ENCODE measurements at regions not wholly inside any gene's neighbourhood (a gene's known extent, or its start where the extent isn't known, plus 50 kb on each side); places are given as distances from the start of the nearest gene placed in this dataset.
"Not testable (repeated sequence)": the region's sequence is repeated elsewhere in the genome, so short reads cannot be mapped to it uniquely, and the experiment has no call there.

DNA sequence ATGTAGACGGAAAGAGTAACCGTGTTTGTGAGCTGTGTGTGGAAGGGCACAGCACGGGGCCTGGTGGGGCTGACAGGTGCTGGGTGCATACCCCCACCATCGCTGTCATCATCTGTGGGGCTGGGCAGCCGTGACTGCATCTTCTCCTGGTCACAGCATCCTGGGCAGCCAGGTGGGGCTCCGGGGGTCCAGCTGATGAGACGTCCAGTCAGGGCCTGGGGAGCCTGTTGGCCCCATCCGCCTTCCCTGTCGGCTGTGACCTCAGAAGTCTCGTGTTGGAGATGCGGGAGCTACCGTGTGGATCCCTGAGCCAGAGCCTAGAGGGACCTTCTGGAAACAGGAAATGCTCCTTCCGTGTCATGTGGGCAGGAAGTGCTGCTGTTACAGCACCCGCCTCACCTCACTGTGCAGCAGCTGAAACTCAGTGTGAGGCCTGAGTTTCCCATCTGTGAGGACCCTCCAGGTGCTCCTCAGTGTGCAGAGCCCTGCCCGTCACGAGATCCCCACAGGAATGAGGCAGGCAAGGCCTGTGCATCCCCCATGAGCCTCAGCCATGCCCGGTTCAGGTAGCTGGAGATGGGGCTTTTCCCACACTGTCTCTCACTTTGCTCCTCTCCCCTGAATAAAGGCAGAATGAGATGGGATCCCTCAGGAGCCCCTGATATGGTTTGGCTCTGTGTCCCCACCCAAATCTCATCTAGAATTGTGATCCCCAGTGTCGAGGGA is 108.7 kb downstream of the ERMARD start:
- no peak for DNase-seq (ENCODE audit: low read depth)

DNA sequence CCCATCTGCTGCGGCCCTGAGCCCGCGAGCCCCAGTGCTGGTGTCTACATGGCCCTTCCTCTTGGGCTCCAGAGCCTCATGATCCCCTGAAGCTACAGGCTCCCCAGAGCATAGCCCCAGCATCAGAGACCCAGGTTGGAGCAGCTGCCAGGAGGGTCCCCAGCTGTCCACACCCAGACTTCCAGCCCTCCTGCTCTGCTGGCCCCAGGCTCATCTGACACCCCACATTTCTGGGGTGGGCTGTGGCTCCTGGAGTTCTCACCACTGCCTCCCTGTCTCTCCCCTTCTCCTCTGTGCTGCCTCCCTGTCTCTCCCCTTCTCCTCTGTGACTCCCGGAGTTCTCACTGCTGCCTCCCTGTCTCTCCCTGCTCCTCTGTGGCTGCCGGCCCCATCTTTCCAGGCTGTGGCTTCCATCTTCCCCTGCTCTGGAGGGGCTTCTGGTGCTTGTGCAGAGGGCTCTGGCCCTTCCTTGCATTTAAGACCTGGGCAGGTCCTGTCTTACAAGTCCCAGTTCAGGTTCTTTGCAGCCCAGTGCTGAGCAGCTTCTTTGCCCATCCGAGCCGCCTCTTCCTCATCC is 108.1 kb downstream of the ERMARD start:
- DNase-seq (ENCODE audit: low read depth), result no peak

DNA sequence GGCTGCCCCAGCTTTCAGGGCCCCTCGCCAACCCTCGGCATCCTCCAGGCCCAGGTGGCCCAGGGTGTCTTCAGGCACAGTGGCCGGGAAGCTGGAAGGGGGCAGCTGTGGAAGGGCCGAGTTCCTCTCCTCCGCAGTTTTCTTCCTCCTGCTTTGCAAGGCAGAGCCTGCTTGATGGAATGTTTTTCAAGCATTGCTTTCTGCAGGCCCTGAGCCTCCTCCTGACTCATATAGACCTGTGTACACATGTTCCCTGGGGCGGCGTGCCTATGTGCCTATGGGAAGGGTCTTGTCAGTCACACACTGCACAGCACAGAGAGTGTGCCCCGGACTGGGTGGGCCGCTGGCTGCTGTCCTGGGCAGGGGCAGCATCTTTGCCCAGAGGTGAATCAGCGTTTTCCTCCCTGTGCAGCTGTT is 107.5 kb downstream of the ERMARD start:
- no peak for DNase-seq (ENCODE audit: low read depth)

DNA sequence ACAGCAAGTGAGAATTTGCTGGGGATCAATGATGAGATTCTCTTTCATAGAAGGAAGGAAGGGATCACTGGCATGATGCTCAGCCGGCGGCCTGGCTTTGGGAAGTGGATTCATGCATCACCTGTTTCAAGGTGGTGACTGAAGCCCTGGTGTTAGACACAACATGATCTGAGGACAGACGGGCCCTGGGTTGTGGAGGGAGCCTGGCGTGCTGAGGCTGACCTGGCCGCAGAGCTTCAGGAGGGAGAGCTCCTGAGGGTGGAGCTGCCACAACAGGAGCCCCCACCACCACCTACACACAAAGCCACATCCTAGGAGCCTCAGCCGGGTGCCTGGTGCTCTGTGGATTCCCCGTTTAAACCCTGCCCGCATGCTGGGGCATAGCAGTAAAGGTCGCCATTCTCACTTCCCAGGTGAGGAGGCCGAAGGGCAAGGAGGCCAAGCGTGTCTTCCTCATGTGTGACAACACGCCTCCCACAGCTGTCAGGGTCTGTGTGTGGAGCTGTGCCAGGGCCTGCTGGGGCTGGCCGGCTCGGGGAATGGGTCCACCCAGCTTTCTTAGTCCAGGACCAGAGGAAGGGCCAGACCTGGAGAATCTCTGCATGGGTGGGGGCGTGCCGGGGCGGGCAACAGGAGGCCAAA is 107.0 kb downstream of the ERMARD start:
- DNase-seq (ENCODE audit: low read depth), result no peak

DNA sequence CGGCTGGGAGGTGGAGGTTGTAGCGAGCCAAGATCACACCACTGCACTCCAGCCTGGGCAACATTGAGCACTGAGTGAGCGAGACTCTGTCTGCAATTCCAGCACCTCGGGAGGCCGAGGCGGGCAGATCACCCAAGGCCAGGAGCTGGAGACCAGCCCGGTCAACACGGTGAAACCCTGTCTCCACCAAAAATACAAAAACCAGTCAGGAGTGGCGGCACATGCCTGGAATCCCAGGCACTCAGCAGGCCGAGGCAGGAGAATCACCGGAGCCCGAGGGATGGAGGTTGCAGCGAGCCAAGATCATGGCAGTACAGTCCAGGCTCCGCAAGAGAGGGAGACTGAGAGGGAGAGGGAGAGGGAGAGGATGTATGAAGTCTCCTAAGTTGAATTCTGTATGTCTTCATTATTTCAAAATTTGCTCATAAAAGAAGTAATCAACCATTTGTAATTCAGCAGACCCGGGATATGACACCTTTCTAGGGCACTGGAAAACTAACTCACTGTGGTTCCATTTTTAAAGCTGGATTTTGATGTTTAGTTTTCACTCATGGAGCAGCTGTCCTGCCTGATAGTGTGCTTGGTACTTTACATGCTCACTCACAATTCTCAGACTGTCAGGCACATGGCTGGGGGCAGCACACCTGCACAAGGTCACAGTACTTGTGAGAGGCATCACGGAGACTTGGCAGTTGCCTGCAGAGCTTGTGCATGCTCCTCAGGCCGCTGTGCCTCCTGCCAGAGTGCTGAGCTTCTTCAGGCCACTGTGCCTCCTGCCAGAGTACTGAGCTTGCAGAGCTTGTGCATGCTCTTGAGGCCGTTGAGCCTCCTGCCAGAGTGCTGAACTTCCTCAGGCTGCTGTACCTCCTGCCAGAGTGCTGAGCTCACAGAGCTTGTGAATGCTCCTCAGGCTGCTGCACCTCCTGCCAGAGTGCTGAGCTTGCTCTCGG is 106.2 kb downstream of the ERMARD start:
- DNase-seq (ENCODE audit: low read depth), result no peak

DNA sequence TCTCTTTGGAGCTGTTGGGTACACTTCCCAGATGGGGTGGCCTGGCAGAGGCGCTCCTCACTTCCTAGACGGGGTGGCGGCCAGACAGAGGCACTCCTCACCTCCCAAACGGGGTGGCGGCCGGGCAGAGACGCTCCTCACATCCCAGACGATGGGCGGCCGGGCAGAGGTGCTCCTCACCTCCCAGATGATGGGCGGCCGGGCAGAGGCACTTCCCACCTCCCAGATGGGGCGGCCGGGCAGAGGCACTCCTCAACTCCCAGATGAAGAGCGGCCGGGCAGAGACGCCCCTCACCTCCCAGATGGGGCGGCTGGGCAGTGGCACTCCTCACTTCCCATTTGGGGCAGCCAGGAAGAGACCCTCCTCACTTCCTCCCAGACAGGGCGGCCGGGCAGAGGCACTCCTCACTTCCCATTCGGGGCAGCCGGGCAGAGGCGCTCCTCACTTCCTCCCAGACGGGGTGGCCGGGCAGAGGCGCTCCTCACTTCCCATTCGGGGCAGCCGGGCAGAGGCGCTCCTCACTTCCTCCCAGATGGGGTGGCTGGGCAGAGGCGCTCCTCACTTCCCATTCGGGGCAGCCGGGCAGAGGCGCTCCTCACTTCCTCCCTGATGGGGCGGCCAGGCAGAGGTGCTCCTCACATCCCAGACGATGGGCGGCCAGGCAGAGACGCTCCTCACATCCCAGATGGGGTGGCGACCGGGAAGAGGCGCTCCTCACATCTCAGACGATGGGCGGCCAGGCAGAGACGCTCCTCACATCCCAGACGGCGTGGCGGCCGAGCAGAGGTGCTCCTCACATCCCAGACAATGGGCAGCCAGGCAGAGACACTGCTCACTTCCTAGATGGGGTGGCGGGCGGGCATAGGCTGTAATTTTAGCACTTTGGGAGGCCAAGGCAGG is 105.3 kb downstream of the ERMARD start:
- not testable (repeated sequence) for DNase-seq (ENCODE audit: low read depth)

DNA sequence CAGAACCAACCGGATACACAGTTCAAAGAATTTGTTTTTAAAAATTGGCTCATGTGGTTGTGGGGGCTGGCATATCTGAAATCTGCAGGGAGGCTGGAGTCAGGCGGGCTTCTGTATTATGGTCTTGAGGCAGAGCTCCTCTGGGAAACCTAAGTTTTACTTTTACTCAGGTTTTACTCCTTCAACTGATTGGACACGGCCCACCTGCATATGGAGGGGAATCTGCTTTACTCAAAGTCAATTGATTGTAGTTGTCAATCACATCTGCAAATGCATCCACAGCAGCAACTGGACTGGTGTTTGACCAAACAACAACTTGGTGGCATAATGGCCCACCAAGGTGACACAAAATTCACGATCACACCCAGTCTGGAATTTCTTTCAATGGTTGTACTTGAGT is 103.4 kb downstream of the ERMARD start:
- no peak for DNase-seq (ENCODE audit: low read depth)

DNA sequence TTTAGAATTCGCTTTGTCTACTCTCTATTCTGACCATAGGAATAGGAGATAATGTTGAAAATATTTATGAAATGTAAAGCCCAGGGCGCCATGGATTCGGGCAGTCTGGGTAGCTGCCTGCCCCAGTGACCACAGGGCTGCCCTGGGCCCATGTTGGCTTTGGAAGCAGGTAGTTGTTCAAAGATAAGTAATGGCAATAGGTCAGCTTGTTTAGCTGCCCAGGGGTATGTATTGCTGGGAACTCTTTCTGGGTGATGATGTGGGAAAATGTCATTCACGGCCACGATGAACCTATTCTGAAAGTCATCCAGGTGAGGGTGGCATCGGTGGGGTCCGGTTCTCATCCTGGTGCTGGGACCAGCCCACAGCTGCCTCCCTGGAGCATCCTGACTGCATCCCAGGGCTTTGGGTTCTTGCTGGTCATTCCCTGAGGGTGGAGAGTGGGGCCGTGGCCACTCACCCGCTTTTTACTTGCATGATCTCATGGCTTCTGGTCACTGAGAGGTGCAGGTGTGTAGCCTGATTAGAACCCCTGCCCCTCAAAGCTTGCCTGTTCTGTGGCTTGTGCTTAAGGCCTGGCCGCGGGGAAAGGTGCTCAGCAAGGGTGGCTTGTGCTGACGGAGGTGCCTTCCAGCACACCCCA is 102.8 kb downstream of the ERMARD start:
- no peak for DNase-seq (ENCODE audit: low read depth)

DNA sequence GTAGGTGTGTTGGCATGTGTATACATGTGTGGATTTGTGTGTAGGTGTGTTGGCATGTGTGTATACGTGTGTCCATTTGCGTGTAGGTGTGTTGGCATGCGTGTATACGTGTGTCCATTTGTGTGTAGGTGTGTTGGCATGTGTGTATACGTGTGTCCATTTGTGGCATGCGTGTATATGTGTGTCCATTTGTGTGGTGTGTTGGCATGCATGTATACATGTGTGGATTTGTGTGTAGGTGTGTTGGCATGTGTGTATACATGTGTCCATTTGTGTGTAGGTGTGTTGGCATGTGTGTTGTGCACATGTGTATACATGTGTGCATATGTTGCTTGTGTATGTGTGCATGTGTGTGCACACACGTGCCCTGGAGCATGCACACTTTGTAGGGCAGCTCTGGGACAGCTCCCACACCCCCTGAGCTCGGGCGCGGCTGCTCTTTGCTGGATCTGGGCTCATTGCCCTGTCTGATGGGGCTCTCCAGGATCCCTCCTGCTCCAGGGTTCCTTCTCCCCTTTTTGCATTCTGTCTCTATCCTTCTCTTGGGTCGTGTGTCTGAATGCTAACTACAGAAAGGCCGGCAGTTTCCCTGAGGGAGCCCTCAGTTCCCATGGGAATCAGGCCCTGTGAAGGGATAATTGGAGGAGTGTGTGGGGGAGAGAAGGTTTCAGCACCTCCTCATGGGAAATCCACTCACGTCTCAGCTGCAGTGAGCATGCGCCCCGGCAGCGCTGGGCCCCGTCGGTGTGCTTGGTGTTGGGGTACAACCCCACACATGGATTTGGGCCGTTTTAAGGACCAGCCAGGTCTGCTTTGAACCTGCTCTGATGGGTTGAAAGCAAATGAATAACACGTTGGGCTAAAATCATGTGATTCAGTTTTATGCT is 102.0 kb downstream of the ERMARD start:
- no peak for DNase-seq (ENCODE audit: low read depth)

DNA sequence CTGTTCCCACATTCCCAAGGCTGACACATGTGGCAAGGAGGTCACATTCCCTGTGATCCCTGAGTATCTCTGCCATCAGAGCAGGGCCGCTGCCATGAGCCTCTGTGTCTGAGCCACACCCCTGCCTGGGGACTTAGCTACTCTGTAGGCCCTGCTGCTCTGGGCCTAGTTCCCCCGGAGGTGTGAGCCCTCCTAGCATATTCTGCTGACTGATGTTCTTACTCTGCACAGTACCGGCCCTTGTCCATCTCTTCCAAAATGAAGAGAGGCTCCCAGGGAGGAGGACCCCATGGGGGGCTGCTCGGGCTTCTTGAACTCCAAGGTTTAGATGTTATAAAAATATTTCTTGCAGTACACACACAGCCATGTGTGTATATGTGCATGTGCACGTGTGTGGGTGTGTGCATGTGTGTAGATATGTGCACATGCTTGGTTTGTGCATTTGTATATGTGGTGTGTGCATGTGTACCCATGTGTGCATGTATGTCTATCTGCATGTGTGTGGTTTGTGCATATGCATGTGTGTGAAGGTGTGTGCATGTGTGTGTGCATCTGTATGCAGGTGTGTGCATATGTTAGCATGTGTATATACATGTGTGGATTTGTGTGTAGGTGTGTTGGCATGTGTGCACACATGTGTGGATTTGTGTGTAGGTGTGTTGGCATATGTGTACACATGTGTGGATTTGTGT is 101.2 kb downstream of the ERMARD start:
- no peak for DNase-seq (ENCODE audit: low read depth)

DNA sequence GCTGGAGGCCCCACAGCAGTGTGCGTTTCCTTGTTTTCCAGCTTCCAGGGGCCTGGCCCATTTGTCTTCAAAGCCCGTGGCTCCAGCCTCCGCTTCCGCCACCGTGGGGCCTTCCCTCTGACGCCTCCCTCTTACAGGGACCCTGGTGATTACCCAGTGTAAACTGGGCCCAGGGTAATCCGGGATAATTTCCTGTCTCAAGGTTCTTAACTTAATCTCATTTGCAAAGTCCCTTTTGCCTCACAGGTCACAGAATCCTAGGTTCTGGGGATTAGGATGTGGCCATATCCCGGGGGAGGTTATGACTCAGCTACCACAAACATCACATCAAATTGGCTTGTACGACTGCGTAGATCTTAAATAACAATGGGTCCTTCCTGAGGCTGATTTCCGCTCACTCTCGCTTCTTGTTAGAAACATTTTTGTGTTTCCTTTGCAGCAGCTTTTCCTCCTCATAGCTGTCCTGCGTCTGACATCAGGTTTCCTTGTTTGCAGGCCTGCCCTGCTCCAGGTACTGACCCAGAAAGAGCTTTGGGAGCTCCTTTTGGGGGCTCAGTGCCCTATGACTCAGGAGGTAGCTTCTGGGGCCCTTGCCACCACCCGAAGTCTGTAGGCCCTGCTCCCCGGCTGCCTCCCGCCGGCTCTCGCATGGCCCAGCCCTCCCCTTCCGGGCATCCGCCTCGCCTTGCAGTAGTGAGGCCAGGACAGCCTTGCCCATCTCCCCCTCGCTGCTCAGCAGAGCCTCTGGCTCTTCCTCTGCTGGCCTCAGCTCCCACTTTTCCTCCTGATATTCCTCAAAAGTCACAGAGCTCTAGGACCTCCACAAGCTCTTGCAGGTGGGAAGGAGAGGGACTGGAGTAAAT is 100.5 kb downstream of the ERMARD start:
- no peak for DNase-seq (ENCODE audit: low read depth)

DNA sequence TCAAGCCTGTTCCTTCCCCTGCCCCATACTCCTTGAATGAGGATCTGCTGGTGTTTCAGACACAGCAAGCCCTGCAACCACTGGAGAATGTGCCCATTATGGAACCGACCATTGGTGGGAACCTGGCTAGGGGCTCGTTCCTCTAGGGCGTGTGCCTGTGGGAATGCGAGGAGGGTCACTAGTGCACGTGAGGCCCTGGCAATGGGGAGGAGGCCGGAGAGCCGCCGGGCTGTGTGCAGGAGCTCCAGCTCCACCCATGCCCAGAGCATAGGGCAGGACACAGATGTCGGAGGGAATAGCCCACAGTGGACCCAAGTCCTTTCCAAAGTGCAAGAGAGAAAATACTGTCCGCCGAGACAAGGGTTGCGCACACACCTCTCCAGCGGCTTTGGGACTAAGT is 99.3 kb downstream of the ERMARD start:
- DNase-seq (ENCODE audit: low read depth), result no peak

DNA sequence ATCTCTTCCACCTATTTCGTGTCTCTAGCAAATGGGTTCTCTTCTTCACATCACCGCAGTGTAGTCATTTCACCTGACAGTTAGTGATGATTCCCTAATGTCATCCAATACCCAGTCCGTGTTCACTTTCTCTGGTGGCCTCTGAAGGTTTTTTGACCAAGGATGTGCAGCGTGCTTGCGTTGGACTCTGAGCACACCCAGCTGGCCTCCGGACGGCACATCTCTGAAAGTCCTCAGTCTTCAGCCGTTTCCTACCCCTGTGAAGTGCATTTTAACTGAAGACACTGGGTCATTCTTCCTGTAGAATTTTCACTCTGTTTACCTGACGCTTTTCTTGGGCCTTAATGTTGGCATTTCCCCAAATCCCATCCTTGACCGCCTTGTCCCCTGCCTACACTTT is 98.7 kb downstream of the ERMARD start:
- DNase-seq (ENCODE audit: low read depth), result no peak

DNA sequence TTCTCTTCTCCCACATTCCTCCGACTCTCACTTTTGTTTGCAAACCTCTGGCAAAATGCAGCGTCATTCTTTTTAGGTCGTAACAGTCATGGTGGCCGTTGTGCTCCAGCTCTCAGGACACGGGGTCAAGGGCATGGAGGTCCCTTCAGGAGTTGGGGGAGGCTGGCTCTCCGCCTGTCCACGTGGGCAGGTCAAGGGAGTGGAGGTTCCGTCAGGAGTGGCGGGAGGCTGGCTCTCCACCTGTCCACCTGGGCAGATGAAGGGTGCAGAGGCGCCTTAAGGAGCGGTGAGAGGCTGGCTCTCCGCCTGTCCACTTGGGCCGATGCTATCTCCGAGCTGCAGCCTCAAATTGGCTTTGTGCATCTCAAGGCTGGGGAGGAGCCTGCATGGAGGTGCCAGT is 98.0 kb downstream of the ERMARD start:
- no peak for DNase-seq (ENCODE audit: low read depth)

DNA sequence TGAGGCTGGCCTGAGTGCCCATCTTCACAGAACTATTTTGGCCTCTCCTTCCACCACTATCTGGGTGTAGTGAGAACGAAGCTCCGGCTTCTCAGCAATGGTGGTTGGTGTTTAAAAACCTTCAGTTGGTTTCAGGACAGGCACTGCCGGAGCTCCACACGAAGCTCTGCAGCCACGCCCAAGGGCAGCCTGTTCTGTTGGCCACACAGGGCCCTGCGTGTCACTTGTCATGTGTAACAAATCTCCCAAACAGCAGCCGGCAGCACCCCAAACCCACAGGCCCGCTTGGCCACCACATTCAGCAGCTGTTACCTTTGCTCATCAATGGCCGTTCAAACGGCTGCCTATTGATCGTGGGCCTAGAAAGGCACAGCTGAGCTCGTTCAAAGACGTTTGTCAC is 97.5 kb downstream of the ERMARD start:
- no peak for DNase-seq (ENCODE audit: low read depth)

DNA sequence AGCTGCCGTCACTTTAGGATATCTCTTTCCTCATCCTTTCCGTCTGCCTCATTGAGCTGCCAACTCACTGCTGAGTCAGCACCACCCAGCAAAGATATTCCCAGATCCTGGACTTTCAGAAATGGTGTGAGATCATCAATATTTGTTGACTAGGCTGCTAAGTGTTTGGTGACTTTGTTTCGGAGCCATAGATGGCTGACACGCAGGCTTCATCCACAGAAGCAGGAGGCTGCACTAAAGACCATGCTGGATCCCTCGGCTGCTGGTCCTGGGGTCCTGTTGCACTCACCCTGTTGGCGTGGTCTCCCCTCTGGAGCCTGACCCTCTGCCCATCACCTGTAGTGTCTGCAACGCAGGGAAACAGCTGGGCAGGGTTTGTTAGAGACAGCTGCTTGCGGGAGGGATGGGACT is 96.5 kb downstream of the ERMARD start:
- no peak for DNase-seq (ENCODE audit: low read depth)

DNA sequence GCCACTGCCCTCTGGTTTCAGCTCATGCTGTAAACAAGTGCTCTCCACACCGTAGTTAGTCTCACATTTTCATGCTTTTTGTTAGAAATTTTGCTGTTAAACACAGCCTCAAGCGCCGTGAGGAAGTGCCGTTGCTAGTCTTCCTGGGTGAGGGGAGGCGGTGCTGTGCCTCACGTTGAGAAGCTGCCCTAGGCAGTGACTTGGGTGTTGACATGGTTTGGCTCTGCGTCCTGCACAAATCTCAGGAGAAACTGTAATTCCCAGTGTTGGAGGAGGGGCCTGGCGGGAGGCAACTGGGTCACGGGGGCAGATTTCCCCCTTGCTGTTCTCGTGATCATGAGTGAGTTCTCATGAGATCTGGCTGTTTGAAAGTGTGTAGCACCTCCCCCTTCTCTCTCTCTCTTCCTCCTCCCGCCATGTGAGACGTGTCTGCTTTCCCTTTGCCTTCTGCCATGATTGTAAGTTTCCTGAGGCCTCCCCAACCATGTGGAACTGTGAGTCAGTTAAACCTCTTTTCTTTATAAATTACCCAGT is 95.8 kb downstream of the ERMARD start:
- DNase-seq (ENCODE audit: low read depth), result no peak

Measured in GM04503 (cell line).